HG03095 (cell line): ENCODE measurements at regions not wholly inside any gene's neighbourhood (a gene's known extent, or its start where the extent isn't known, plus 50 kb on each side); places are given as distances from the start of the nearest gene placed in this dataset.
"Not testable (repeated sequence)": the region's sequence is repeated elsewhere in the genome, so short reads cannot be mapped to it uniquely, and the experiment has no call there.

ENCODE experiments used
- ATAC-seq: cut with Tn5 transposase; IDR thresholded peaks from one replicate; pipeline ENCODE4 v1.9.1; 2021; ENCODE audit warnings: moderate library complexity; ENCODE audit not compliant: unreplicated experiment

DNA sequence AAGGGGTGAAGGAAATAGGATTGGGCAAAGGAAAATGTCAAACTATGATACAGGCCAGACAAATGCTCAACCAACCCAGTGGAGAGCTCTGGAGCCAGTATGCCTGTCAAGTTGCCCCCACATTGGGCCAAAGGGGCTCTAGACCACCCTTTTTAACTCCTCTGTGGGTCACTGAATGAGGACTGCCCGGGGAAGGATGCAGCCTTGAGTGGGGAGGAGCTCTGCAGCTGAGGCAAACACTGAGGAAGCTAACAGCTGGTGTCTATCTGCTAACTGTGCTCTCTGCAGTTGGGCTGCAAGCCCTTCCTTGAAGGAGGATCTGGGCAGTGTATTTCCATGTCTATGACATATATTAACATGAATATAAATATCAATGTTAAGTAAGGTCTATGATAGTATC is 98.4 kb upstream of the PRSS16 start:
- no peak for ATAC-seq

GRCh38 chr6:27154696-27155095 is 92.8 kb upstream of the PRSS16 start:
- no peak for ATAC-seq

DNA sequence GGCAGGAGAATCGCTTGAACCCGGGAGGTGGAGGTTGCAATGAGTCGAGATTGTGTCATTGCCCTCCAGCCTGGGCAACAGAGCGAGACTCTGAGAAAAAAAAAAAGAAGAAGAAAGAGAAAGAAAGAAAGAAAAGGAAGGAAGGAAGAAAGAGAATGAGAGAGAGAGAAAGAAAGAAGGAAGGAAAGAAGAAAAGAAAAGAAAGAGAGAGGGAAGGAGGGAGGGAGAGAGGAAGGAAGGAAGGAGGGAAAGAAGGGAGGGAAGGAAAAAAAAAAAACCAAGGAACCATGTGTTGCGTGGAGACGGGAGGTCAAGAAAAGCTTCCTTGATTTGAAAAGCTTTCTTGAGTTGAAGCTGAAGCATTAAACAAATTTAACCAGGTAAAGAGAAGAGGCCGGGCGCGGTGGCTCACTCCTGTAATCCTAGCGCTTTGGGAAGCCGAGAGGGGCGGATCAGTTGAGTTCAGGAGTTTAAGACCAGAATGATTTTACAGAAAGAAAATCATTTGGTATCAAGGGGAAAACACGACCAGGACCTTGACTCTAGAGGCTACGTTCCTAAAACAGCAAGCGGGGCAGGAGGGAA is 90.5 kb upstream of the PRSS16 start:
- ATAC-seq, result no peak

DNA sequence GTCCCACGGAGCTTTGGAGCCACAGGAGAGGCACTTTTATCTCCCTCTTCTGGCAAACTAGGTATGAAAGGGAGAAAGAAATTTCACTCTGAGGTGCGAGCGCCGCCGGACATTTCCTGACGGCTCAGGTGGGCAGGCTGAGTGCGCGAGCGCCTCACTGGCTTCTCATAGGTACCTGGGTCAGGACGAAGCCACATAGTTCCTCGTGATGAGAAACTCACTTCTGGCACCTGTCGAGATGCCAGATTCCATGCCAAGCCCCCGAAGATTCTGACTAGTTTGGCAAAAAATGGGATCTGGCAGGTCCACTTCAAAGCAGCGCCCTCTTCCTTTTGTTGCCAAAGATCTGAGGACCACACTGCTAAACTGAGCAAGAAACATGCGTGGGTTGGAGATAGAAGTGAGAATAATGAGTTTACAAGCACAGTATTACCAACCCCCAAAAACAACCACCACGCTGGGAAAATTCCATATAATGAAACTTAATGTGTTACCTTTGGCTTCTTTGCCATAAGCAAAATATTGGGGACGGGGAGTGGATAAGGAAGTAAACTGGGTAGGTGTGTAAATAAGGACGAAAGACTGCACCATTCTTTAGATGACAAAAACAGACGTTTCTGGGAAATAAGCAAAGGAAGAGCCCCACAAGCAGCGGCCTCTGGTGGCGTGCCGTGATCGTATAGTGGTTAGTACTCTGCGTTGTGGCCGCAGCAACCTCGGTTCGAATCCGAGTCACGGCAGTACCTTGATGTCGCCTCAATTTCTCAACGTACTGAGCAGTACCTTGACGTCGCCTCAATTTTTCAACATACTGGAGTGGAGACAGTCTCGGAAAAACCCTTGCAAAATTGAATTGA is 89.8 kb upstream of the PRSS16 start:
- ATAC-seq, result no peak

DNA sequence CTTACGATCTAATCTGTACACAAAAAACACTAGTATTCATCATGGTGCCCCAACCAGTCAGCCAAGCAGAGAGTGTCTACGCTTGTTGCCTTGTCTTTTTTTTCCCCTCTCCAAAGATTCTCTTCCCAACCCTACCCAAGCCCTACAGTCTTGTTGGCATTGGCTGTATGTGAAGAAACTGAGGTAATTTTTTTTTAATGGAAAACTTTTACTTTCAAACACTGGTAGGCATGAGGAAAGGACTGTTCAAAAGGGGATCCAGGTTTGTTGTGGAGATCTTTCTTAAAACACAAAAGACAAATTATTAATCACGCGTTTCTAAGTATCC is 89.2 kb upstream of the PRSS16 start:
- no peak for ATAC-seq

- ATAC-seq, result no peak
These were observed 87.8 kb upstream of the PRSS16 start for GRCh38 chr6:27159725-27160124.

DNA sequence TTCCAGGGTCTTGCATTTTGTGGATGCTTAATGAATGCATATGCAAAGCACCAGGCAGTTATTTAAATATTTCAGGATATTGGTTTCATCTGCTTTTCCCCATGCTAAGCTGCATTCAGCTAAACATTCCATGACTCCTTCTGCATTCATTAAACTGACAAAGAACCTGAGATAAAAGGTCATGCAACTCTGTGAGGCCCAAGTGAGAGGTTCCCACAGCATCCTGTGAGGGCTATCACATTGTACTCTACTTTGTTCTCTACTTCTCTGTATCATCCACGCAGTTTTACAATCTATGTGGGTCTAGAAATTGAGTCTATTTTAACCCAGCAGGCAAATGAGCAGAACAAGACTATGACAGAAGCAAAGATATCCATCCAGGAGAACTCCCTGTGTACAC is 86.4 kb upstream of the PRSS16 start:
- ATAC-seq, result no peak

DNA sequence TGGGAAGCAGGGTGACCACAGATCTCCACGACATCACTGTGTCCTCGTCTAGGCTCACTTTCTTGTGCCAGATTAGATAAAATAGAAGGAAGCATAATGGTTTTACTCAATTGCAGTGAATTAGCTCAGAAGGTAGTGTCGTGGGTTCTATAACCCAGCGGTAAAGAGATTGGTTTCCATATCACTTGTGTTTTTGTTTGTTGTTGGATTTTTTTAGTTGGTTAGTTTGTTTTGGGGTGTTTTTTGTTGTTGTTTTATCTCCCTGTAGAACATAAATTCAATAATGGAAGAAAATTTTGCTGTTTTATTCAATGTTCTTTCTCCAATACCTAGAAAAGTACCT is 85.9 kb upstream of the PRSS16 start:
- no peak for ATAC-seq

- ATAC-seq, result no peak
These were observed 85.4 kb upstream of the PRSS16 start for GRCh38 chr6:27161946-27162603.

DNA sequence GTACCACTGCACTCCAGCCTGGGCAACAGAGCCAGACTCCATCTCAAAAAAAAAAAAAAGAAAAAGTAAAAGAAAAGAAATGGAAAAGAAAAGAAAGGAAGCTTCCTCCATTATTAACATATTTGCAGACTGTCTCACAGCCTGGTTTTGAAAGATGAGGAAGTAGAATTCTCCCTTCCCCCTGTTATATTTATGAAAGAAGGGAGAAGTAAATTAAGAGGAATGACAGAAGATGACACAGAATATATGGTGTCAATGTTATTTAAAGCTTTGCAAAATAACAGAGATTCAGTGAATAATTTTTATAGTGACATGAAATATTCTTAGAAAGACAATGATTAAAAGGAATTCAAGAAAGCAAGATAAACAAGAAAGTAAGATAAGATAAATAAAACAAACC is 83.7 kb upstream of the PRSS16 start:
- ATAC-seq, result no peak

GRCh38 chr6:27168108-27168507 is 79.4 kb upstream of the PRSS16 start:
- ATAC-seq, result no peak

DNA sequence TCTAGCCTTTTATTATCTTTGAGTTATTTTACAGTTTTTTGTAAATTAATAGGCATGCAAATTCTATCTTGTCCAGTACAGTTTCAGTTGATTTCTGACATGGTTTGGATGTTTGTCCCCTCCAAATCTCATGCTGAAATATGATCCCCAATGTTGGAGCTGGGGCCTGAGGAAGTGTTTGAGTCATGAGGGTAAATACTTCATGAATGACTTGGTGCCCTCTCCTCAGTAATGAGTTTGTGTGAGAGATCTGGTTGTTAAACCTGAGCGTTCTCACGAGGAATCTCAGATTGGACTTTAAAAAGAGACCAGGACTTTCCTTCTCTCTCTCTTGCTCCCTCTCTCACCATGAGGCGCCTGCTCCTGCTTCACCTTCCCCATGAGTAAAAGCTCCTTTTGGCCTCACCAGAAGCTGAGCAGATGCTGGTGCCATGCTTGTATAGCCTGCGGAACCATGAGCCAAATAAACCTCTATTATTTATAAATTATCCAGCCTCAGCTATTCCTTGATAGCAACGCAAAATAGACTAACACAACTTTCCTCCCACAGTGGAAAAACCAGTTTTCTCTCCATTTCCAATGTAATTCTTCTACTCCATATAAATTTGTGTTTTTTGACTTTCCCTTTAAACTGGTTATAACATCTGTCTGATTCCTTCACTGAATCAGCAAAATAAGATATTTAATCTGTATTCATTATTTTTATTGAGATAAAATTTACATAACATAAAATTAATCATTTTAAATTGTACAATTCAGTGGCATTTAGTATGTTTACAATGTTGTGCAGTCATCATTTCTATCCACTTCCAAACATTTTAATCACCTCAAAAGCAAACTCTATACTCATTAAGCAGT is 78.7 kb upstream of the PRSS16 start:
- ATAC-seq, result no peak

- ATAC-seq, result not testable (repeated sequence)
These were observed 74.8 kb upstream of the PRSS16 start for GRCh38 chr6:27172524-27173231.

- ATAC-seq, result not testable (repeated sequence)
These were observed 74.3 kb upstream of the PRSS16 start for GRCh38 chr6:27173232-27173601.

DNA sequence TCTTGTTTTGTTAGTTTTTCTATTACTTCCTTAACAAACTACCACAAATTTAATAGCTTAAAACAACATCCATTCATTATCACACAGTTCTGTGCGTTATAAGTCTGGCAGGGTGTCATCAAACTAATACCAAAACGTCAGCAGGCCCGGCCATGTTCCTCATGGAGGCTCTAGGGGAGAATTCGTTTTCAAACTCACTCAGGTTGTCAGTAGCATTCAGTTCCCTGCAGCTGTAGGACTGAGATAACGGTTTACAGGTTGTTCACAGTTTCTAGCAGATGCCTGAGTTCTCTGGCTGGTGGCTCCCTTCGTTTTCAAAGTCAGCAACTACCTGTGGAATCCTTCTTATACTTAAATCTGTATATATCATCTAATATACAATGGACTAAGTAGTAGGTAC is 72.5 kb upstream of the PRSS16 start:
- ATAC-seq, result no peak

DNA sequence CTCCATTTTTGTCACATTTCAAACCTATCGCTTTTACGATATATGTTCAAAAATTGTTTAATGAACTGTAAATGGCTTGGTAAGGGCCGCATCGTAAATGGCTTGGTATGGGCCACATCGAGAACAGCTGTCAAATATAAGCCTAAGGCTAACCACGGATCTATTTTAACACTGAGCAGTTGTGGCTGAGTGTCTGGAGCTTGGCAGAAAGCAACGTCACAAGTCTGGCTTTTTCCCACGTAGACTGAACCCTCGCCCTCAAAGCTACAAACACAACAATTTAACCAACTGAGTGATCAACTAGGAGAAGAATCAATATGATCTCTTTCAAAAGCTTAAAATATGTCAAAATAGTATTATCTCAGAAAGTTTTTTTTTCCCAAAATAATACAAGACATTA is 71.4 kb upstream of the PRSS16 start:
- no peak for ATAC-seq

- no peak for ATAC-seq
These were observed 70.7 kb upstream of the PRSS16 start for GRCh38 chr6:27176523-27177484.

DNA sequence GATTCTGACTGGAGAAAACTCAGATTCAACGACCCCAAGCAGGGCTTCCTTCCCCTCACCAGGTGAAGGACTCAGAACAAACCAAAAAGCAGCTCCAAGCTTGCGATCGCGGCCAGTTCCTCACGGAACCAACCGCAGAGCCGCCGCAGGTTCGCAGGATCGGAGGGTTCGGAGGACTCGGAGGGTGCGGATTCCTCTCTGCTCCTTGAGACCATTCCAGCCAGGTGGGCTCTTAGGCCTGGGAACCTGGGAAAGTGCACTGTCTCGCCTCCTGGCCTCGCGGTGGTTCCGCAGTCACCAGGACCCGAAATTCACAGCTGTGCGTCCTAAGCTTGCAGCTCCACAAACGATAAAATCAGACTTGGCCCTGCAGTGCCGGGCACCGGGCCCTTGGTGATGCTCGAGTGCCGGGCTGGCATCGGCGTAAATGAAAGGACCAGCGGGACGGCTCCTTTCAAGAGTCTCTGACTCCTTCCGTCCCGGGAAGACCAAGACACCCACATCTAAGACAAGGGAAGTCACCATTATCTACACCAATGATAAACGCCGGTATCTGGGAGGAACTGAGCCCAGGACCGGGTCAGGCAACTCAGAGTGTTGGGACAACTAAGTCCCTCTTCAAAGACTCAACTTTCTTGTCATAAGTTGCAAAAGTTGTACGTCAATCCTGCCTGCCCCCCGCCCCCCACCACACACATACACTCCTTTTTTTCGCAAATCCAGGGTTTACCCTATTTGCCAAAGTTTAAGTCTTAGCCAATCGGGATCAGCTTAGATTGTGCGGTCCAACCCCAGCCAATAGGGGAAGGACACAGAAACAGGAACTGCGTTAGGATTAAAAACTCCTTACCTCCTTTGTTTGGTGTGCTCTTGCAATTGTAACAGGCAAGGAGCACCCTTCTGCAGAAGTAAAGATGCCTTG is 69.8 kb upstream of the PRSS16 start:
- peak; percentile 55 for ATAC-seq

DNA sequence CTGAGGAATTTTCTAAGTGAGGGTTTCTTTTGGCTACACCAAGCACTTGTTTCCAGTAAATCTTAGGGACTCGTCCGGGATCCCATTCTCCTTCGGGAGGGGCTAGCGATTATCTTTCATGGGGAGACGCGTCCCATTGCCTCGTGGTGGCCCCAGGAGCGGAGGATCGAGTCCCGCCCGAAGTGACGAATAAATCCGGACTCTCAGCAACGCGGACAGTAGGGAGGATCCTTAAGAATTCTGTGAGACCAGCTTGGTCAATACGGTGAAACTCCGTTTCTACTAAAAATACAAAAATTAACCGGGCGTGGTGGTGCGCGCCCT is 69.1 kb upstream of the PRSS16 start:
- ATAC-seq, result no peak
